ENCODE measurements at regions not wholly inside any gene's neighbourhood (a gene's known extent, or its start where the extent isn't known, plus 50 kb on each side); places are given as distances from the start of the nearest gene placed in this dataset.
"Not testable (repeated sequence)": the region's sequence is repeated elsewhere in the genome, so short reads cannot be mapped to it uniquely, and the experiment has no call there.

DNA sequence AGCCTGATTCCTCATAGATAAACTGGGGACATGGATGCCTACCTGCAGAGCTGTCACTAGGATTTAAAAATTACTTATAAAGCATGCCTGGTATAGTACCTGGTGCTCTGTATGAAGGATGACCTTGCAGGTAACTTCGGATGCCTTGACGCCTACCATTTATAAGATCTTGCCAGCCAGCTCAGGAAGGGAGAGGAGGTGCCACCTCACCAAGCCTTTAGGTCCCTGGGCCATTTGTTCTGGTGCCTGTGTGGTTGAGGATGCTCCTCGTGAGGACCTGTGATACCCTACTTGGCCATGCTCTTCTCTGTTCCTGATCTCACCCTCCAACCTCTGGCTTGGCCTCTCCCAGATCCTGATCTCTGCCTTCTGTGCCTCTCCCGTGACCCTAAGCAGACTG, 85.2 kb downstream of the FDX1 start:
- peaks cover 4% of the 10 kb centered on the region for H3K27me3 ChIP-seq (ENCODE audit: control insufficient read depth, insufficient read depth, low read length)
- DNase-seq (ENCODE audit: low read depth, low spot score): no peak
- TF ChIP-seq, protein P1, sequence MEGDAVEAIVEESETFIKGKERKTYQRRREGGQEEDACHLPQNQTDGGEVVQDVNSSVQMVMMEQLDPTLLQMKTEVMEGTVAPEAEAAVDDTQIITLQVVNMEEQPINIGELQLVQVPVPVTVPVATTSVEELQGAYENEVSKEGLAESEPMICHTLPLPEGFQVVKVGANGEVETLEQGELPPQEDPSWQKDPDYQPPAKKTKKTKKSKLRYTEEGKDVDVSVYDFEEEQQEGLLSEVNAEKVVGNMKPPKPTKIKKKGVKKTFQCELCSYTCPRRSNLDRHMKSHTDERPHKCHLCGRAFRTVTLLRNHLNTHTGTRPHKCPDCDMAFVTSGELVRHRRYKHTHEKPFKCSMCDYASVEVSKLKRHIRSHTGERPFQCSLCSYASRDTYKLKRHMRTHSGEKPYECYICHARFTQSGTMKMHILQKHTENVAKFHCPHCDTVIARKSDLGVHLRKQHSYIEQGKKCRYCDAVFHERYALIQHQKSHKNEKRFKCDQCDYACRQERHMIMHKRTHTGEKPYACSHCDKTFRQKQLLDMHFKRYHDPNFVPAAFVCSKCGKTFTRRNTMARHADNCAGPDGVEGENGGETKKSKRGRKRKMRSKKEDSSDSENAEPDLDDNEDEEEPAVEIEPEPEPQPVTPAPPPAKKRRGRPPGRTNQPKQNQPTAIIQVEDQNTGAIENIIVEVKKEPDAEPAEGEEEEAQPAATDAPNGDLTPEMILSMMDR (IDR thresholded peaks at IDR 0.05; ENCODE audit: low read depth, low read length): no peak
- ChIA-PET POLR2A (no interaction called here), CTCF (no interaction called here)
- no peaks in the 10 kb centered on the region for H3K9me3 ChIP-seq (ENCODE audit: control insufficient read depth, insufficient read depth, low read length)
- H3K27ac ChIP-seq (ENCODE audit: low read depth, low read length): no peak overlapping the region
- no peak overlapping the region for H3K4me3 ChIP-seq (ENCODE audit: low read depth, low read length)

DNA sequence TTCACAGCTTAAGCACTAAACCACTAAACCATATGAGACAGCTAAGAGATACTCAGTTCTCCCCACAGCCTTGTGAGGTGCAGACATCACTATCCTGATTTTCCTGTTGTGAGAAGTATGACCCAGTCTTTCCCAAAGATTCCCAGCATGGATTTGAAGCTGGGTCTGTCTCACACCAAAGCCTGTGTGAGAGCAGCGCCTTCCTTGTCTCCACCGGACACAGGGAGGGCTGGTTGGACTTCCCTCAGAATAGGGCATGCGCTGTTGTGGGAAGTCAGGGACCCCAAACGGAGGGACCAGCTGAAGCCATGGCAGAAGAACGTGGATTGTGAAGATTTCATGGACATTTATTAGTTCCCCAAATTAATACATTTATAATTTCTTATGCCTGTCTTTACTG, 87.6 kb downstream of the FDX1 start:
- H3K9me3 ChIP-seq (ENCODE audit: control insufficient read depth, insufficient read depth, low read length); POLR2A ChIA-PET; DNase-seq (ENCODE audit: low read depth, low spot score); H3K27ac ChIP-seq (ENCODE audit: low read depth, low read length); H3K27me3 ChIP-seq (ENCODE audit: control insufficient read depth, insufficient read depth, low read length); CTCF ChIA-PET; H3K4me3 ChIP-seq (ENCODE audit: low read depth, low read length): not testable (repeated sequence)

DNA sequence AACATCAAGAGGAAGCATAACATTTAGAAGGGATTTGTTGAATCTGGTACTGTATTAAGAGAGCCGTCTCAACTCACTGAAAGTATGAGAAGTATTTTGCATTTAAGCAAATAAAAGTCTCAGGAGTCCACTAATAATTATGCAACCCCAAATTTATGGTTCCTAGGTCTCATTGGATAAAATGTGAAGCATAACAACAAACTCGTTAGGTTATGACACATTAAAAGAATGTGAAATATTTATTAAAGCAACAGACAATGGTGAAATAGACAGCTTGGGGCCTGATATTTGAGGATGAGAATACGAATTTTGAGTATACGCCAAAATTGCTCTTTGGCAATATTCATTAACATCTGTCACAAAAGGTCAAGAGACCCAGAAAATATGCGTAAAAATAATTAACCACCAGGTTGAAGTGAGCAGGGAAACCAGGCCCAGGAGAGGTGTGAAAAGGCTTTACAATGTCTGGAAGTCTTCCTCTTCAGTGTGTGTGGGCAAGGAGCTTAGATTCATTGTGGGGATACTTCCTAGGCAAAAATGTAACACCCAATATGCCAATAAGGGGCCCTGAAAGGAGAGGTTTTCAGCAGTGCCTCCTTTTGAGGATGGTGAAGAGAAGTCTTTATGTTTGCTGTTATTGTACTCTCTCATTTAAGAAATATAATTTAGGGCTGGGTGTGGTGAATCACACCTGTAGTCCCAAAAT, 89.2 kb downstream of the FDX1 start:
- POLR2A ChIA-PET: no interaction called here
- no peak overlapping the region for H3K27ac ChIP-seq (ENCODE audit: low read depth, low read length)
- DNase-seq (ENCODE audit: low read depth, low spot score): no peak
- H3K4me3 ChIP-seq (ENCODE audit: low read depth, low read length): no peak overlapping the region
- no peaks in the 10 kb centered on the region for H3K27me3 ChIP-seq (ENCODE audit: control insufficient read depth, insufficient read depth, low read length)
- CTCF ChIA-PET: no interaction called here
- TF ChIP-seq, protein P1 (IDR thresholded peaks at IDR 0.05; ENCODE audit: low read depth, low read length): no peak
- H3K9me3 ChIP-seq (ENCODE audit: control insufficient read depth, insufficient read depth, low read length): no peaks in the 10 kb centered on the region

DNA sequence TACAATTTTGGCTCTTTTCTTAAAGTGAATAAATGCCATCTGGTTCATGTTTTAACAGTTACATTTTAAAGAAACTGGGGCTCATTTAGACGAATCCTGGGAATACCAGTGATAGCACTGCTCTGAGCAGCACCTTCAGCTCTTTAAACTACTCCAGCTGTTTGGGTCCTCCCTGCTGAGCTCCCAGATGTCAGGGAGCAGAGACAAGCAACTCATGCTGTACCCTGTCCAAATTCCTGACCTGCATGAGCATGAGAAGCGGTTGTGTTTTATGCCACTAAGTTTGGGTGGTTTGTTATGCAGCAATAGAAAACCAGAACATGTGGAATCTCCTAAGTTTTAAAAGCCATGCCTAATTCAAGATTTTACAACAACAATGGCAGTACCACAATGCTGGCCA, 90.0 kb downstream of the FDX1 start:
- ChIA-PET CTCF (no interaction called here), POLR2A (no interaction called here)
- H3K27me3 ChIP-seq (ENCODE audit: control insufficient read depth, insufficient read depth, low read length): no peaks in the 10 kb centered on the region
- H3K9me3 ChIP-seq (ENCODE audit: control insufficient read depth, insufficient read depth, low read length): no peaks in the 10 kb centered on the region
- DNase-seq (ENCODE audit: low read depth, low spot score): no peak
- H3K4me3 ChIP-seq (ENCODE audit: low read depth, low read length): no peak overlapping the region
- H3K27ac ChIP-seq (ENCODE audit: low read depth, low read length): no peak overlapping the region
- TF ChIP-seq, protein P1 (IDR thresholded peaks at IDR 0.05; ENCODE audit: low read depth, low read length): no peak

DNA sequence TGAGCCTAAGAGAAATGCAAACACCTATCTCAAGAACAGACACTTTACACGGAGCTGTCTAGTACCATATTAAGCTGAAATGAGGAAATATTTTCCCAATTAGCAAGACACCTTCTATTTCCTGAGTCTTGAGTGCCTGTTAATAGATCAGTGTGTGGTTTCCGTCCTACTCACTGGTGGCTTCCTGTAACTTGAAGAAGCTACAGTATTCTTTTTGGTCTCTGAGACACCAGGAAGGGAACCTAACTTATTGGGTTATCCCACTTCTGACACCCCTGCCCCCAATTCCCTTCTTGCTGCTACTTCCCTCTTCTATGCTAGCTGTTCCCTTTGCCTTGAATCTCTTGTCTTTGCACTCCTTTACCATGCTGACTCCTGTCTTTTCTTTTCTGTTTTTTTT, 92.7 kb downstream of the FDX1 start:
- TF ChIP-seq, protein P1 (IDR thresholded peaks at IDR 0.05; ENCODE audit: low read depth, low read length): no peak
- no peak for DNase-seq (ENCODE audit: low read depth, low spot score)
- CTCF ChIA-PET: no interaction called here
- Histone ChIP-seq H3K27ac (ENCODE audit: low read depth, low read length) (no peak overlapping the region), H3K9me3 (ENCODE audit: control insufficient read depth, insufficient read depth, low read length) (no peaks in the 10 kb centered on the region), H3K4me3 (ENCODE audit: low read depth, low read length) (no peak overlapping the region), H3K27me3 (ENCODE audit: control insufficient read depth, insufficient read depth, low read length) (no peaks in the 10 kb centered on the region)
- POLR2A ChIA-PET: no interaction called here
